SHP77 (cell line): ENCODE measurements at regions not wholly inside any gene's neighbourhood (a gene's known extent, or its start where the extent isn't known, plus 50 kb on each side); places are given as distances from the start of the nearest gene placed in this dataset.

Experiments
- DNase-seq, 2 experiments: peaks; one replicate each; lab custom pipeline; 2025; lab: John Stamatoyannopoulos, UW

- no peak for DNase-seq
These were observed 163.6 kb upstream of the TMPO start for GRCh38 chr12:98351784-98352183.

- DNase-seq: no peak
These were observed 163.1 kb upstream of the TMPO start for GRCh38 chr12:98352218-98352811.

- no peak for DNase-seq
These were observed 162.6 kb upstream of the TMPO start for GRCh38 chr12:98352835-98353234.

GRCh38 chr12:98354520-98355035 lies 160.8 kb upstream of the TMPO start:
- no peak for DNase-seq

- no peak for DNase-seq
These were observed 160.1 kb upstream of the TMPO start for GRCh38 chr12:98355322-98355721.

DNA sequence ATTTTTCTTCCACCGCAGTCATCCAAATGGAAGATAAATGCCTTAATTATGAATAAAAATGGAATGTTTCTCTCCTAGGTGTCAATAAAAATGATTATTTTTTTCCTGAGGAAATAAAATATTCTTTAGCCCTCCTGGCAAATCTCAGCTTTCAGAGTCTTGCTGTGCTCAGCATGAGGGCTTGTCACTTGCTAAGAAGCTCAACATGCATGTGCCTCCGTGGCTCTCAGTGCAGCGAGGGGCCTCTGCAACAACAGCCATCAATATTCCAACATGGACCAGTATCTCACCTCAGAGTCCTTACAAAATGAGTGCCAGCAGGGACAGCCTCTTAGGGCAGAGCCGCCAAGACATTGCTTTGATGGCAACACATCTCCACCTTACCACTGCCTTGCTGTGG lies 159.5 kb upstream of the TMPO start:
- DNase-seq: no peak

- no peak for DNase-seq
These were observed 157.2 kb upstream of the TMPO start for GRCh38 chr12:98358144-98358543.

- DNase-seq: no peak
These were observed 155.5 kb upstream of the TMPO start for GRCh38 chr12:98359856-98360255.

- no peak for DNase-seq
These were observed 155.0 kb upstream of the TMPO start for GRCh38 chr12:98360401-98360800.

GRCh38 chr12:98369581-98369980 lies 145.8 kb upstream of the TMPO start:
- no peak for DNase-seq

GRCh38 chr12:98370976-98371375 lies 144.4 kb upstream of the TMPO start:
- DNase-seq: no peak

DNA sequence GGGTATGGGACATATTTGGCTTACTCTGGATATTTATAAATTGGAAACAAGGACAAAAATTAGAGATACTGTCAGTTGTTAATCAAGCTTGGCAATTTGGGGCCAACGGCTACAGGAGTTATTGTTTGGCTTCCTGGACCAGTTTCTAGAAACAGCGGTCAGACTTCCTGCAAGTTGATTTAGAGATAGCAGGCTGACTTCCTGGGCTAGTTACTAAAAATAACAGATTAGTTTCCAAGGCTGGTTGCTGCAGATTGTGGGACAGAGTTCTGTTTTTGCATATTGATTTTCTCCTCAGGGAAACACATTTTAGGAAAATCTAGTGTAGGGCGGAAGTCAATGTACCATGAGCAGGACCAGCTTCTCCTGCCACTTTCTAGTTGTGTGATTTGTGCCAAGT lies 144.0 kb upstream of the TMPO start:
- DNase-seq: no peak

GRCh38 chr12:98372340-98373024 lies 142.9 kb upstream of the TMPO start:
- no peak for DNase-seq

GRCh38 chr12:98373025-98373554 lies 142.3 kb upstream of the TMPO start:
- peak; percentile 43 to 68 for DNase-seq

DNA sequence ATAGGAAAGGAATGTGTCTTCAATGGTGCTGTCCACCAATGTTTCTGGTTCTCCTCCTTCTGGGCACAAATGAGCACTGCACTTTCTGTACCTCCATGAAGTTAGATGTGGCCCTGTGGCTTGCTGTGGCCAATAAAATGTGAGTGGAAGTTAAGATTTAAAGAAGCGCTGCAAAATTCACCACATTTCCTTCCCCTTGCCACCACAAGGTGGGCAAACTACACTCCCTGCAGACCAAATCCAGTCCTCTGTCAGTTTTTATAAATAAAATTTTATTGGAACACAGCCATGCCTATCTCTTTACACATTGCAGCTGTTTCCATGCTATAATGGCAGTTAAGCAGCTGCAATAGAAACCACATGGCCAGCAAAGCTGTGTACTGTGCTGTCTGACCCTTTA lies 141.4 kb upstream of the TMPO start:
- DNase-seq: peak in 1 of 2 experiments; percentile 25

- DNase-seq: no peak
These were observed 136.3 kb upstream of the TMPO start for GRCh38 chr12:98379106-98379505.

GRCh38 chr12:98385641-98386040 lies 129.7 kb upstream of the TMPO start:
- DNase-seq: no peak

GRCh38 chr12:98387444-98387843 lies 127.9 kb upstream of the TMPO start:
- DNase-seq: no peak

GRCh38 chr12:98388126-98388525 lies 127.3 kb upstream of the TMPO start:
- peak in 1 of 2 experiments; percentile 18 for DNase-seq

GRCh38 chr12:98389593-98389992 lies 125.8 kb upstream of the TMPO start:
- DNase-seq: no peak

DNA sequence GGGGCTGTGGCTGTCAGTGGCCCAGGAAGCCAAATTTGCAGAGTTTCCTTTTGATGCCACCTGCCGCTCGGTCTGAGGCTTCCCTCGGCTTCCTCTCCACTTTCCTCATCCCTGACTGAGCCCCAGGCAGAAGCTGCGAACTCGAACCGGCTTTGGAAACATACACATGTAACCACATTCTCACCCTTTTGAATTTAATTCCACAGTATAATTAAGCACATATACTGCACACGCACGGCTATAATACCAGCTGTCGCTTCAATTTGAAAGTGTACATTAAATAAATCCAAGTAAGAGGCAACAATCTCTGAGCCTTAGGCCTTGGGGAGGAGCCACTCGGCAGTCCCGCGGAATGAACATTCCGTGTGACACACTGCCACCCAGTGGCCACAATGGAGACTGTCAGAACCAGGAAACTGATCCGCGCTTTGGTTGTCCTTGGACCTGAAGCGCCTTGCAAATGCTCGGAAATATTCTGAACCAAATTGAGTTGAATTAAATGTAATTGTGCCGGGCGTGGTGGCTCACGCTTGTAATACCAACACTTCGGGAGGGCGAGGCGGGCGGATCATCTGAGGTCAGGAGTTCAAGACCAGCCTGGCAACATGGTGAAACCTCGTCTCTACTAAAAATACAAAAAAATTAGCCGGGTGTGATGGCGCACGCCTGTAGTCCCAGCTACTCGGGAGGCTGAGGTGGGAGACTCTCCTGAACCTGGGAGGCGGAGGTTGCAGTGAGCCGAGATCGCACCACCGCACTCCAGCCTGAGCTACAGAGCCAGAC lies 117.9 kb upstream of the TMPO start:
- peak; percentile 68 to 73 for DNase-seq

DNA sequence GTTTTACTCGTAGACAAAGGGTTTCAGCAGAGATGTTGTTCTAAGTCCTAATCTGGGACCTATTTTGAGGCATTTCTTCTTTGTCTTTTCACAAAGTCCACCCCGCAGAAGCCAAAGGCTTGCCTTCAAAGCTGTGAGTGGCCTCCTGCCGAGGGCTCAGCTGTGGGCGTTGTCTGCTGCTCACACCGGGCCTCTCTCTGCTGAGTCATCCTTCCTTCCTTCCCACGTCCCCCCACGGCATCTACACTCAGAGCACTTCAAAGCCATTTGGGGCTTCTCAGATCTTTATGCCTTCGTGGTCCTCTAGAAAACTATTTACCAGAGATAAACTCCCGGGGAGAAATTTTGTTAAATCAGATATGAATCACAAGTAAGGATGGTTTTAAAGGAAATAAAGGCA lies 115.9 kb upstream of the TMPO start:
- no peak for DNase-seq

- DNase-seq: no peak
These were observed 114.0 kb upstream of the TMPO start for GRCh38 chr12:98401427-98401826.
